ENCODE measurements at regions not wholly inside any gene's neighbourhood (a gene's known extent, or its start where the extent isn't known, plus 50 kb on each side); places are given as distances from the start of the nearest gene placed in this dataset.
"Not testable (repeated sequence)": the region's sequence is repeated elsewhere in the genome, so short reads cannot be mapped to it uniquely, and the experiment has no call there.

DNA sequence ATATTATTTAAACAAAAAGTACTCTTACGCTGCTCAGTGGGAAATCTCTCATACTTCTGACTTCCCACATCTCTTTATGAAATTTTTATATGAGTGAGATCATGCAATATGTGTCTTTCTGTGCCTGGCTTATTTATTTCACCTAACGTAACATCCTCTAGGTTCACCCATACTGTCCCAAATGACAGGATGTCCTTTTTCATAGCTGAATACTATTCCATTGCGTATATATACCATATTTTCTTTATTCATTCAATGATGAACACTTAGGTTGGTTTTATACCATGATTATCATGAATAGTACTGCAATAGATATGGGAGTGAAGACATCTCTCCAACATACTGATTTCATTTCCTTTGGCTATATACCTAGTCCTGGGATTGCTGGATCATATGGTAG, 57.8 kb upstream of the TPP2 start:
- ATAC-seq, result no peak
- H3K27ac ChIP-seq, result no peak overlapping the region
- no peaks in the 10 kb centered on the region for H3K4me1 ChIP-seq
- peaks cover 0 to 7% (median 0%) of the 10 kb centered on the region in 7 donors for H3K27me3 ChIP-seq
- no peak for DNase-seq
- H3K36me3 ChIP-seq, result no peaks in the 10 kb centered on the region
- intact Hi-C loops (cut with DNase I), result no loop called here
- peaks cover 0 to 15% (median 0%) of the 10 kb centered on the region in 11 donors for H3K9me3 ChIP-seq
- 88 to 92% methylated on average over 3 of the region's 3 CpGs for WGBS, 2 donors
- no peak overlapping the region for H3K4me3 ChIP-seq
- TF ChIP-seq, protein P1, sequence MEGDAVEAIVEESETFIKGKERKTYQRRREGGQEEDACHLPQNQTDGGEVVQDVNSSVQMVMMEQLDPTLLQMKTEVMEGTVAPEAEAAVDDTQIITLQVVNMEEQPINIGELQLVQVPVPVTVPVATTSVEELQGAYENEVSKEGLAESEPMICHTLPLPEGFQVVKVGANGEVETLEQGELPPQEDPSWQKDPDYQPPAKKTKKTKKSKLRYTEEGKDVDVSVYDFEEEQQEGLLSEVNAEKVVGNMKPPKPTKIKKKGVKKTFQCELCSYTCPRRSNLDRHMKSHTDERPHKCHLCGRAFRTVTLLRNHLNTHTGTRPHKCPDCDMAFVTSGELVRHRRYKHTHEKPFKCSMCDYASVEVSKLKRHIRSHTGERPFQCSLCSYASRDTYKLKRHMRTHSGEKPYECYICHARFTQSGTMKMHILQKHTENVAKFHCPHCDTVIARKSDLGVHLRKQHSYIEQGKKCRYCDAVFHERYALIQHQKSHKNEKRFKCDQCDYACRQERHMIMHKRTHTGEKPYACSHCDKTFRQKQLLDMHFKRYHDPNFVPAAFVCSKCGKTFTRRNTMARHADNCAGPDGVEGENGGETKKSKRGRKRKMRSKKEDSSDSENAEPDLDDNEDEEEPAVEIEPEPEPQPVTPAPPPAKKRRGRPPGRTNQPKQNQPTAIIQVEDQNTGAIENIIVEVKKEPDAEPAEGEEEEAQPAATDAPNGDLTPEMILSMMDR (IDR thresholded peaks at IDR 0.05), result no peak

DNA sequence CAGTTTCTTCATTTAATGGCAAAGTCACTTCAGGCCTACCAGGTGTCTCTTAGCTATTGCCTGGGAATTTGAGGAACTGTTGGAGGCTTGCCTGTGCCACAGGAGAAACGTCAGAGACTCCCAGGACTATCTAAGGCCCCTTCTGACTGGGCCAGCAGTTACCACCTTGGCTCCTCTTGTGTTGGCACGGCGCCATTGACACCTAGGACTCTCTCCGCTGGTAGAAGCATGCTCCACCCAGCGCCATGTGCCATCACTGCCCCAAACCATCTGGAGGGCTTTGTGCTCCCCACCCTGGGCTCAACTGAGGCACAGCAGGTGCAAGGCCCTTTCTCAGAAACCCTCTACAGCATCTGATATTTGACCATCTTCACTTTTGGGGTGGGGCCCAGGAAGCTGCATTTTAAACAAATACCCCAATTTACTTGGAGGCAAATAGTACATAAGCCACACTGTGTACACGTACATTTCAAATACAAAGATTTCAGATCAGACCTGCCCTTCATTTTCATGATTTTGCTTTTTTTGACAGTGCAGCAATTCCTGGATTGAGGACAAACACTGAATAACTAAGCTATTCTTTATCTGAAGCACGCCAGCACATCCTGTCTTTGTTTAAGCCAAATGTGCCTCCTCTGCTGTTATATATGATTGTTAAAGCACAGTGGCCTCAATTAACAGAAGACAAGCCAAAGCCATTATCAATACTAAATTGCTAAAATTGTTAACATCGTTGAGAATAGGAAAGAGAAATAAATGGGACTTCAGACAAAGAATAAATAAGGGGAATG, 59.9 kb upstream of the TPP2 start:
- peaks cover 0 to 7% (median 0%) of the 10 kb centered on the region in 7 donors for H3K27me3 ChIP-seq
- DNase-seq, result no peak
- H3K27ac ChIP-seq, result no peak overlapping the region
- intact Hi-C loops (cut with DNase I), result no loop called here
- no peaks in the 10 kb centered on the region for H3K4me1 ChIP-seq
- H3K4me3 ChIP-seq, result no peak overlapping the region
- no peaks in the 10 kb centered on the region for H3K36me3 ChIP-seq
- ATAC-seq, result no peak
- TF ChIP-seq, protein P1 (IDR thresholded peaks at IDR 0.05), result no peak
- peaks cover 0 to 5% (median 0%) of the 10 kb centered on the region in 11 donors for H3K9me3 ChIP-seq
- 65 to 67% methylated on average over 8 of the region's 8 CpGs for WGBS, 2 donors

DNA sequence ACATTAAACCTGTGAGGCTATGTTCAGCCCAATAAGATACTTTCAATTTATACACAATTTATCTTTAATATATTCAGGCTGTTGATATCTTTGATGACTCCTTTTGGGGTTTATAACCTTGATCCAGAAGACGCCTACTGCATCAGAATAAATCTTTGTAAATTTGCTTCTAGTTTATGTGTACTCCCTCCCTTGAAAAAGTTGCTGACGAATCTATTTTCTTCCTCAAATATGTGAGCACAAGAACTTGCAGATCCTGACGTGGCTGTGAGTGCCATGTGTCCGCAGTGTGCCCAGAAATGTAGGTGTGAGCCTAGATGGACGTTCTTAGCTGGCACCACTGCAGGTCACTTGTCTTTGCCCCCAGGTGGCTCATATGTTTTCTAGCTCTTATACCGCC, 60.6 kb upstream of the TPP2 start:
- TF ChIP-seq, protein P1 (IDR thresholded peaks at IDR 0.05), result no peak
- WGBS, 2 donors, result 79 to 80% methylated on average over 6 of the region's 6 CpGs
- ATAC-seq (no peak), DNase-seq (no peak)
- Histone ChIP-seq H3K36me3 (no peaks in the 10 kb centered on the region), H3K4me3 (no peak overlapping the region), H3K9me3 (peaks cover 0 to 5% (median 0%) of the 10 kb centered on the region in 11 donors), H3K4me1 (no peaks in the 10 kb centered on the region), H3K27me3 (peaks cover 0 to 7% (median 0%) of the 10 kb centered on the region in 7 donors), H3K27ac (no peak overlapping the region)
- intact Hi-C loops (cut with DNase I), result no loop called here

DNA sequence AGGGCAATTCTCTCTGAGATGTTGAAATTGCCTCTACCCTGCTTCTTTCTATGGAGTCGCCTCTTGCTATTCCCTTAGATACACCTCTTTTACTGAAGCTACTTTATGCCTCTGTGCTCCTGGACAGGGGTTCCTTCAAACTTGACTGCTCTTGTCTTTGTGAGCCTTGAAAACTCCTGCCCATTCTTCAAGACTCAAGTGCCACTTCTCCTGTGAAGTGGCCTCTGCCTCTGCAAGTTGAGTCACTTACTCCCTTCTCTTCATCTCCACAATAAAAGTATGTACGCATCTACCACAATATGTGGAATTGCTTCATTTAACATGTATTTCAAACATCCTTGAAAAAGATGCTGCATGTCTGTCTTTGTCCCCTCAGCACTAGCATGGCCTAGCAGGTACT, 66.0 kb upstream of the TPP2 start:
- WGBS, 2 donors, result 90 to 98% methylated on average over 2 of the region's 2 CpGs

DNA sequence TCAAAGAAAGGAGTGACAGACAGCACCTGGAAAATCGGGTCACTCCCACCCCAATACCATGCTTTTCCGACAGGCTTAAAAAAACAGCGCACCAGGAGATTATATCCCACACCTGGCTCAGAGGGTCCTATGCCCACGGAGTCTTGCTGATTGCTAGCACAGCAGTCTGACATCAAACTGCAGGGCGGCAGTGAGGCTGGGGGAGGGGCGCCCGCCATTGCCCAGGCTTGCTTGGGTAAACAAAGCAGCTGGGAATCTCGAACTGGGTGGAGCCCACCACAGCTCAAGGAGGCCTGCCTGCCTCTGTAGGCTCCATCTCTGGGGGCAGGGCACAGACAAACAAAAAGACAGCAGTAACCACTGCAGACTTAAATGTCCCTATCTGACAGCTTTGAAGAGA, 74.5 kb upstream of the TPP2 start:
- ATAC-seq; DNase-seq; H3K4me3 ChIP-seq; H3K9me3 ChIP-seq; H3K36me3 ChIP-seq; intact Hi-C loops (cut with DNase I); H3K4me1 ChIP-seq; H3K27me3 ChIP-seq; H3K27ac ChIP-seq: not testable (repeated sequence)
- 83 to 87% methylated on average over 8 of the region's 8 CpGs for WGBS, 2 donors

More for the DNA sequence above, 66.0 kb upstream of the TPP2 start:
- Histone ChIP-seq H3K36me3 (no peaks in the 10 kb centered on the region), H3K4me3 (no peak overlapping the region), H3K27ac (no peak overlapping the region), H3K27me3 (no peaks in the 10 kb centered on the region), H3K4me1 (no peaks in the 10 kb centered on the region), H3K9me3 (no peaks in the 10 kb centered on the region)
- intact Hi-C loops (cut with DNase I), result no loop called here
- TF ChIP-seq, protein P1 (IDR thresholded peaks at IDR 0.05), result no peak
- no peak for ATAC-seq
- DNase-seq, result no peak

Data from heart right ventricle (tissue), 16 donors.